D721Med (cell line): ENCODE measurements at regions not wholly inside any gene's neighbourhood (a gene's known extent, or its start where the extent isn't known, plus 50 kb on each side); places are given as distances from the start of the nearest gene placed in this dataset.
"Not testable (repeated sequence)": the region's sequence is repeated elsewhere in the genome, so short reads cannot be mapped to it uniquely, and the experiment has no call there.

Source experiments
- DNase-seq: peaks from one replicate; pipeline ENCODE4 v3.0.0; 2011; ENCODE audit warnings: low spot score; ENCODE audit not compliant: insufficient read length
- FAIRE-seq: peaks from 2 replicates; lab custom pipeline; 2011; peaks lifted over from hg19 to GRCh38; lab: Jason Lieb, UNC
- TF ChIP-seq, protein P1 (sequence below): IDR thresholded peaks from 2 replicates; pipeline ENCODE4 v1.5.1; 2012; ENCODE audit warnings: mild to moderate bottlenecking, control low read depth; ENCODE audit not compliant: insufficient read depth; ENCODE audit errors: missing control alignments

DNA sequence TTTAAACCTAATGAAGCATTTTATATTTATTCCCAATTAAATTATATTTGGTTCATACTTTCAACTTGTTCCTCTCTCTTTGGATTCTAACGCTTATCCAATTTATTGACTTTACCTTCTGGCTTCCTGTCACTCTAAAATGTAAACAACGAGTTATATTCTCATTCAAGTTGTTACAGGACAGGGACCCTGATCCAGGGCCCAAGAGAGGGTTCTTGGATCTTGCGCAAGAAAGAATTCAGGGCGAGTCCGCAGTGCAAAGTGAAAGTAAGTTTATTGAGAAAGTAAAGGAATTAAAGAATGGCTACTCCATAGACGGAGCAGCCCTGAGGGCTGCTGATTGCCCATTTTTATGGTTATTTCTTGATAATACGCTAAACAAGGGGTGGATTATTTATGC, 405.6 kb upstream of the API5 start:
- TF ChIP-seq, protein P1, sequence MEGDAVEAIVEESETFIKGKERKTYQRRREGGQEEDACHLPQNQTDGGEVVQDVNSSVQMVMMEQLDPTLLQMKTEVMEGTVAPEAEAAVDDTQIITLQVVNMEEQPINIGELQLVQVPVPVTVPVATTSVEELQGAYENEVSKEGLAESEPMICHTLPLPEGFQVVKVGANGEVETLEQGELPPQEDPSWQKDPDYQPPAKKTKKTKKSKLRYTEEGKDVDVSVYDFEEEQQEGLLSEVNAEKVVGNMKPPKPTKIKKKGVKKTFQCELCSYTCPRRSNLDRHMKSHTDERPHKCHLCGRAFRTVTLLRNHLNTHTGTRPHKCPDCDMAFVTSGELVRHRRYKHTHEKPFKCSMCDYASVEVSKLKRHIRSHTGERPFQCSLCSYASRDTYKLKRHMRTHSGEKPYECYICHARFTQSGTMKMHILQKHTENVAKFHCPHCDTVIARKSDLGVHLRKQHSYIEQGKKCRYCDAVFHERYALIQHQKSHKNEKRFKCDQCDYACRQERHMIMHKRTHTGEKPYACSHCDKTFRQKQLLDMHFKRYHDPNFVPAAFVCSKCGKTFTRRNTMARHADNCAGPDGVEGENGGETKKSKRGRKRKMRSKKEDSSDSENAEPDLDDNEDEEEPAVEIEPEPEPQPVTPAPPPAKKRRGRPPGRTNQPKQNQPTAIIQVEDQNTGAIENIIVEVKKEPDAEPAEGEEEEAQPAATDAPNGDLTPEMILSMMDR: no peak
- FAIRE-seq (no peak), DNase-seq (no peak)

DNA sequence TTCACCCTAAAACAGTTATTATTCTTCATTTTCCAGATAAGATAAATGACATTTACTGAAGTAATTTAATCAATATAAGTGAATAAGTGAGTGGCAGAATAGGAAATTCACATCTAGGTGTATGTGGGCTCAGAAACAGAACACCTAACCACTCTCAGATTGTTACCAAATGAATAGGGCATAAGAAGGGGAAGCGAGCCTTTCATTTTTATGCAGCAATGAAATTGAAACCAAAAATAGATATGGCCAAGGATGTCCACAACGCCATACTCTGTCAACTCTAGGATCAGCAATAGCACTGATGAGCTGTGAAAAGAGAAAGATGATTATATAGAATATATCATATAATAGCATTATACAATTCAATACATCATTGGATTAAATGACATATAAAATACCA, 398.1 kb upstream of the API5 start:
- TF ChIP-seq, protein P1: no peak
- FAIRE-seq (no peak), DNase-seq (no peak)

DNA sequence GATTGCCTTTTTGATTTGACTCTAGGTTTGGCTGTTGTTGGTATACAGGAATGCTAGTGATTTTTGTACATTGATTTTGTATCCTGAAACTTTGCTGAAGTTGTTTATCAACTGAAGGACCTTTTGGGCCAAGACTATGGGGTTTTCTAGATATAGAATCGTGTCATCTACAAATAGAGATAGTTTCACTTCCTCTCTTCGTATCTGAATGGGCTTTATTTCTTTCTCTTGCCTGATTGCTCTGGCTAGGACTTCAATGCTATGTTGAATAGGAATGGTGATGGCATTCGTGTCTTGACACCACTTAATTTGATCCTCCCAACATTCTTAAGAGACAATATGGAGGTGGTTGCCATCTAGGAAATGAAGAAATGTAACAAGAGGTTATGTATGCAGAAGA, 388.1 kb upstream of the API5 start:
- TF ChIP-seq, protein P1: no peak
- FAIRE-seq (no peak), DNase-seq (no peak)

DNA sequence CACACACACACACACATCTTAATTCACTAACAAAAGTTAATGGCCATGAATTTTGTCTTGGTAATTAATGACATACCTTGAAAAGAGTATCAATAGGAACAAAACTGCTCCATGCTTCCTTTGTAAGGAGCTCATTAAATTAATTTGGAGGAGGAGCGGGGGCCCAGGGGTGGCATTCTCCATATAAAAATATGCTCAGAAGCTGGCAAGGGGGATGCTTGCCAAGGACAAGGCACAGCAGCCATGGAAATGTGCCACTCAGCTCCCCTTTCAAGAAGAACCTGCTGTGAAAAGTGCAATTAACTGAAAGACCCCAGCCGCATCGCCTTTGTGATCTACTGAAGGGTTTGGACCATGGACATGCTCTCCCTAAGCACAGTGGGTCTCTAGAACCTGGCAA, 385.9 kb upstream of the API5 start:
- TF ChIP-seq, protein P1: no peak
- no peak for FAIRE-seq
- DNase-seq: no peak

DNA sequence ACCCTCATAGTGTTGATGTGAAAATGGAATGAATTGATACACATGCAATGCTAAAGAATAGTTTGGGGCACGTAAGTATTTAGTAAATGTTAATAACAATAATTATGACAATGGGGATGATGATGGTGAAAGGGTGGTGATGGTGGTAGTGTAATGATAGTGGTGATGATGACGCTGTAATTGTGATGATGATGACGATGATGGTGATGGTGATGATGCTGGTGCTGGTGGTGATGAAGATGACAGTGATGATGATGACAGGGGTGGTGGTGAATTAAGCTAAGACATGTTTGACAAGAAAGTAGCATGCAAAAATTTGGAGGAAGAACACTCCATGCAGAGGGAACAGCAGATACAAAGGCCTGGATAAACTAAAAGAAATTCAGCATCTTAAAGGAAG, 364.4 kb upstream of the API5 start:
- FAIRE-seq (no peak), DNase-seq (no peak)
- TF ChIP-seq, protein P1: no peak

DNA sequence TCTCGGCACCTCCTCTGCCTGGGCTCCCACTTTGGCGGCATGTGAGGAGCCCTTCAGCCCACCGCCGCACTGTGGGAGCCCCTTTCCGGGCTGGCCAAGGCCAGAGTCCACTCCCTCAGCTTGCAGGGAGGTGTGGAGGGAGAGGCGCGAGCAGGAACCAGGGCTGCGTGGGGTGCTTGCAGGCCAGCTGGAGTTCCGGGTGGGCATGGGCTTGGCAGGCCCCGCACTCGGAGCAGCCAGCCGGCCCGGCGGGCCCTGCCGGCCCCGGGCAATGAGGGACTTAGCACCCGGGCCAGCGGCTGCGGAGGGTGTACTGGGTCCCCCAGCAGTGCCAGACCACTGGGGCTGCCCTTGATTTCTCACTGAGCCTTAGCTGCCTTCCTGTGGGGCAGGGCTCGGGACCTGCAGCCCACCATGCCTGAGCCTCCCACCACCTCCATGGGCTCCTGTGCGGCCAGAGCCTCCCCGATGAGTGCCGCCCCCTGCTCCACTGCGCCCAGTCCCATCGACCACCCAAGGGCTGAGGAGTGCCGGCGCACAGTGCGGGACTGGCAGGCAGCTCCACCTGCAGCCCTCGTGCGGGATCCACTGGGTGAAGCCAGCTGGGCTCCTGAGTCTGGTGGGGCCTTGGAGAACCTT, 361.9 kb upstream of the API5 start:
- not testable (repeated sequence) for DNase-seq, FAIRE-seq

DNA sequence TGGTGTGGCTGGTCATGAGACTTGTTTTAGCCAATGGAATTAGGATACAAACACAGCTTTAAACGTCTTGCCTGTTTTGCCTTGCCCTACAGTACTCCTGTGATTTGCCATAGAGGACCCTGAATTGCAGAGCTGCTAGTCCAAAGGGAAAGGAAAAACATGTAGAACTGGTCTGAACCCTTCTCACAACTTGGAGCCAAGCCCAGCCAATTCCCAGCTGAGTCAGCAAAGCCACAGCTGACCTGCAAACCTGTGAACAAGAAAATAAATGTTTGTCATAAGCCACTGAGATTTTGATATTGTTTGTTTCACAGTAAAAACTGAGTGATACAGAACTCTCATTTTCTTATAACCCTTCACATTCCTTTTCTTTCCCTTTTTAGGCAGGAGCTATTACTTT, 360.5 kb upstream of the API5 start:
- no peak for FAIRE-seq
- TF ChIP-seq, protein P1: no peak
- DNase-seq: no peak

DNA sequence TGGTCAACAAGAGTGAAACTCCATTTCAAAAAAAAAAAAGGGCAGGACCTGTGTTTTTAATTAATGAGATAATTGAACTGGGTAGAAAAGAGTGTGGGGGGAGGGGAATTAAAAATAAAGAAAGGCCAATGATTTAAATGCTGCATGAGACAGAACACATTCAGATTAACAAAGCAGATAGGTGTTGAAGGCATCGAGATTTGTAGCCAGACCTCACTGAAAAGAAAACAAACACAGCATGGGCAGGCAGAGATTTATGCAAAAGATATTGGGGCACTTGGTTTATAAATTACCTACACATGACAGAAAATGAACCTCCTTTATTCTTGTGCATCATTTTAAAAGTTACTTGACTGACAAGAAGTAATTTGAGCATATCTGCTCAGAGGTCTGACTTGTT, 354.0 kb upstream of the API5 start:
- no peak for DNase-seq
- TF ChIP-seq, protein P1: no peak
- FAIRE-seq: no peak
